ENCODE measurements at regions not wholly inside any gene's neighbourhood (a gene's known extent, or its start where the extent isn't known, plus 50 kb on each side); places are given as distances from the start of the nearest gene placed in this dataset.

- no peak for TF ChIP-seq CTCF (IDR thresholded peaks at IDR 0.05; ENCODE audit: low read depth, low read length)
- DNase-seq (ENCODE audit: extremely low read depth, low read depth) = no peak
Observed at GRCh38 chr20:39094391-39094790, 132.2 kb downstream of the DHX35 start.

DNA sequence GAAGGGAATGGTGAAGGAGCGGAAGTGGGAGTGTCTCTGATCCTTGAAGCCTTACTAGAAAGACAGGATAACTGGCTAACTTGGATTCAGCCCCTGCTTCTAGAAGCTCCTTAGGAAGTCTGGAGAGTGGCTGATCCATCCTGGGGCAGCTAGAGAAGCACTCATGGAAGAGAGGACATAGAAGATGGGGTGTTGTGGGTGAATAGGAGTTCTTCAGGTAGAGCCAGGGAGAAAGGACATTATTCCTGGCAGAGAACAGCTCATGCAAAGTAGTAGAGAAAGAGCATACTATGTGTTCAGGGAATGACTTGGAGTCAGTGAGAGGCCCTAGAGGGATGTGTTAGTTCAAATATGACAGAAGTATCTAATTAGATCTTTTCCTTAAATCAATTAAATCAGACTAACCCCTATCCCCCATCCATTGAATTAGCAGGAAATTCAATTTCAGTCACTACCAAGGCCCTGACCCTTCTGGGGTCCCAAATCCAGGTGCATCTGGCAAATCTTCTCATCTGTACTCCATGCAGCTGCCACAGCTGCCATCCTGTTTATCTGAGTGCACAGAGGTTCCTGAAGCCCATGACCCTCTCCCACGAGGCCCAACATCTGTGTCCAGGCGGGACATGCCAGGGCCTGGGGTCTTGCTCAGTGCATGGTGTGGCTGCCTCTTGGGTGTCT is 130.7 kb downstream of the DHX35 start:
- DNase-seq (ENCODE audit: extremely low read depth, low read depth) = no peak
- no peak for TF ChIP-seq CTCF (IDR thresholded peaks at IDR 0.05; ENCODE audit: low read depth, low read length)

GRCh38 chr20:39090906-39091305 is 128.8 kb downstream of the DHX35 start:
- no peak for TF ChIP-seq CTCF (IDR thresholded peaks at IDR 0.05; ENCODE audit: low read depth, low read length)
- DNase-seq (ENCODE audit: extremely low read depth, low read depth) = no peak

- no peak for TF ChIP-seq CTCF (IDR thresholded peaks at IDR 0.05; ENCODE audit: low read depth, low read length)
- no peak for DNase-seq (ENCODE audit: extremely low read depth, low read depth)
Observed at GRCh38 chr20:39089797-39090196, 127.7 kb downstream of the DHX35 start.
